Right lobe of liver (tissue), 6 donors: ENCODE measurements at regions not wholly inside any gene's neighbourhood (a gene's known extent, or its start where the extent isn't known, plus 50 kb on each side); places are given as distances from the start of the nearest gene placed in this dataset.

Source experiments
- ATAC-seq, 4 donors: fragments of 200-7000 bp; cut with Tn5 transposase; one replicate each; pipeline ENCODE4 v1.9.1; 2020; ENCODE audit warnings: mild to moderate bottlenecking in 4 of 4, moderate library complexity in 4 of 4
- DNase-seq, 3 donors: peaks; one replicate each; pipeline ENCODE4 v3.0.0-alpha.2; 2020
- H3K27ac ChIP-seq, 3 donors: fragments of 200-600 bp; one replicate each; pipeline ENCODE4 v1.8.0; 2022
- H3K27me3 ChIP-seq, 2 donors: fragments of 200-600 bp; one replicate each; pipeline ENCODE4 v1.8.0; 2022
- H3K36me3 ChIP-seq, 4 donors: fragments of 200-600 bp; sonication (generic) in 1 of 4; one replicate each; pipeline versions ENCODE4 v1.5.1 to v1.8.0; 2017 to 2022; ENCODE audit warnings: control low read depth in 1 of 4
- H3K4me1 ChIP-seq, 4 donors: fragments of 200-600 bp; sonication (generic) in 1 of 4; one replicate each; pipeline versions ENCODE4 v1.5.1 to v1.8.0; 2017 to 2022; ENCODE audit warnings: control low read depth in 1 of 4
- H3K4me3 ChIP-seq, 3 donors: fragments of 200-600 bp; one replicate each; pipeline ENCODE4 v1.8.0; 2022
- H3K9me3 ChIP-seq, 4 donors: fragments of 200-600 bp; sonication (generic) in 1 of 4; one replicate each; pipeline versions ENCODE4 v1.5.1 to v1.8.0; 2017 to 2022; ENCODE audit warnings: control low read depth in 1 of 4
- CTCF ChIP-seq, 4 donors: fragments of 200-600 bp in 3 of 4; fragments of 450-650 bp in 1 of 4; IDR thresholded peaks; one replicate each; pipeline versions ENCODE4 v1.5.1 to v1.8.0; 2016 to 2022; ENCODE audit warnings: antibody characterized with exemption in 4 of 4, mild to moderate bottlenecking in 2 of 4
- POLR2A ChIP-seq: fragments of 450-650 bp; IDR thresholded peaks from one replicate; pipeline ENCODE4 v1.6.1; 2017; ENCODE audit warnings: antibody characterized with exemption, mild to moderate bottlenecking
- WGBS: methylation state at CpG from one replicate; pipeline ENCODE4 v1.1.6; 2018; ENCODE audit warnings: low coverage, low lambda C conversion rate; ENCODE audit not compliant: insufficient coverage; ENCODE audit errors: missing lambda C conversion rate; 5-methylcytosine and 5-hydroxymethylcytosine counted together
- intact Hi-C, 2 donors: fragments of 100-400 bp; cut with DNase I; formaldehyde crosslinking; loops; one replicate each; pipeline versions ENCODE4 v1.11.2 to v1.14.1; 2022
- donor health status: DM: no; HTN: yes; CAD: no.
- donor health status: DM: no; HTN: no; CAD: no.
- donor health status: DM: no; HTN: no; CAD: no.
- donor health status: DM: no; HTN: yes; CAD: no.
- donor health status: DM: no; HTN: yes; CAD: no.

- Histone ChIP-seq H3K36me3 (no peaks in the 10 kb centered on the region), H3K4me3 (no peak overlapping the region), H3K9me3 (no peaks in the 10 kb centered on the region), H3K27me3 (no peaks in the 10 kb centered on the region), H3K27ac (no peak overlapping the region), H3K4me1 (peaks cover 0 to 11% (median 7%) of the 10 kb centered on the region in 4 donors)
- TF ChIP-seq POLR2A: no peak
- no peak for TF ChIP-seq CTCF (IDR thresholded peaks at IDR 0.05)
- 90% methylated on average over 2 of the region's 2 CpGs for WGBS
- ATAC-seq (no peak), DNase-seq (no peak)
- intact Hi-C loops: no loop called here
Observed at GRCh38 chr6:6851949-6852261, 255.9 kb upstream of the RREB1 start.

DNA sequence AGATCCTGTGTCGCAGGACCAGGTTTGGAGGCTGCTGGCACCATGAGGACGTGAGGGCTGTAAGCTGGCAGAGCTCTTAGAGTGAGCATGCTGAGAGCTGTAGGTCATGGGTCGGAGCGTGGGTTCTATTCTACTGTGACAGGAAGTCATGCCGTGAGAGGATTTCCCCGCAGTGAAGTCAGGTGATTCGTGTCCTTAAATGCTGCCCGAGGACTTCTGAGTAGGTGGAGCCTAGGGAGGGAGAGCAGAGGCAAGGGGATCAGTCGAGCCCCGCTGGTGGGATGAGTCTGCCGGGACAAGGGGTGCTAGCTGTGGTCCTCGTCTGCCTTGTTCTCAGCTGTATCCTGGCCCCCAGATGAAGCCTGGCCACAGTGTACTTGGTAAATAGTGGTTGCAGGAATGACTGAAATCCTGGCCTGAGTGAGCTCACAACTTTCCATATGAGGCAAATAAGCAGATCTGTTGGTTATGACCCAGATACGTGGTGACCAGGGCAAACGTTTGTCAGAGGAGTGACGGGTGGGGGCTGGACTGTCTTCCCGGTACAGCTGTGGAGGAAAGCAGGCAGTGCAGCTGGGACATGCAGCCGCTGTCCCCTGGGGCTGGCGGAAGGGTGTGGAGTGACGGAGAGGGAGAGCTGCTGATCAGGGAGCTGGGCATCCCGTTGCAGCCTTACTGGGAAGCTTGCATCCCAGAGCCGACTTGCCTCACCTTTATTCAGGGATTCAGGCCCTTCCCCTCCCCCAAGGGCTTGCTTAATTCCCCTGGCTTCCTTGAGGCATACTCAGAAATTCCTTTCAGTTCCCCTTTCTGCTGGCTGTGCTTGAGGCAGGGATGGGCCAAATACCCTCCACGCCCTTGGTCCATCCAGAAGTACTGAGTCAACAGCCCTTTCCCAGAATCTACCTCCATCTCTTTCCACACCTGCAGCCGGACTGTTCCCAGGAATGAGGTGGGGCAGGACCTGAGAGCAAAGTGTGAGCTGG, 250.9 kb upstream of the RREB1 start:
- no peaks in the 10 kb centered on the region for H3K9me3 ChIP-seq
- H3K4me1 ChIP-seq: peaks cover 0 to 20% (median 12%) of the 10 kb centered on the region in 4 donors
- WGBS: 10% methylated on average over 16 of the region's 23 CpGs
- intact Hi-C loops: no loop called here
- no peaks in the 10 kb centered on the region for H3K27me3 ChIP-seq
- peak overlapping the region; percentile 63 to 84 (median 82) for H3K27ac ChIP-seq
- DNase-seq (peak; percentile 59 to 79 (median 73)), ATAC-seq (peak; percentile 74 to 84 (median 77))
- H3K4me3 ChIP-seq: peak overlapping the region in 2 of 3 donors; percentile 22 to 26
- TF ChIP-seq POLR2A (peak; percentile 82), CTCF (IDR thresholded peaks at IDR 0.05) (no peak)
- H3K36me3 ChIP-seq: no peaks in the 10 kb centered on the region

DNA sequence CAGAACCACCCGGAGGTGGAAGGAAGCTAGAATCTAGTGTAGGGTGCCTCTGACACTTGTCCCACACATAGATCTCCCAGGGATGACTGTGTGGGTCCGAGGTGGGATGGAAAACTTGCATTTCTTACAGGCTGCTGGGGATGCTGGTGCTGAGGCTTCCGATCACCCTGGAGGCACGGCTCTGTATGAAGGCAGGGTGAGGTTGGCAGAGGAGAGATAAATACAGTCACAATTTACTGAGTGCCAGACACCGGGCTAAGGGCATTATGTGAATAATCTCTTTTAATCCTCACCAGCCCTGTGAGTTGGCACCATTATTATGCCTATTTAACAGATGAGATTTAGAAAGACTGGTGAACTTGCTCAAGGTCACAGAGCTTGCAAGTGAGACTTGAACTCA, 250.2 kb upstream of the RREB1 start:
- 75% methylated on average over 2 of the region's 5 CpGs for WGBS
- Histone ChIP-seq H3K27me3 (no peaks in the 10 kb centered on the region), H3K27ac (peak overlapping the region; percentile 63 to 84 (median 82)), H3K9me3 (no peaks in the 10 kb centered on the region), H3K4me1 (peaks cover 0 to 20% (median 12%) of the 10 kb centered on the region in 4 donors), H3K4me3 (no peak overlapping the region), H3K36me3 (no peaks in the 10 kb centered on the region)
- ATAC-seq (no peak), DNase-seq (no peak)
- intact Hi-C loops: no loop called here
- TF ChIP-seq POLR2A (no peak), CTCF (IDR thresholded peaks at IDR 0.05) (no peak)

GRCh38 chr6:6858533-6858982, 249.2 kb upstream of the RREB1 start:
- H3K27me3 ChIP-seq: no peaks in the 10 kb centered on the region
- WGBS: 69% methylated on average over 10 of the region's 12 CpGs
- H3K4me3 ChIP-seq: no peak overlapping the region
- DNase-seq: no peak
- intact Hi-C loops: no loop called here
- peak in 1 of 4 donors; percentile 3 for ATAC-seq
- no peak for TF ChIP-seq CTCF (IDR thresholded peaks at IDR 0.05)
- no peak overlapping the region for H3K27ac ChIP-seq
- no peaks in the 10 kb centered on the region for H3K36me3 ChIP-seq
- peaks cover 0 to 20% (median 12%) of the 10 kb centered on the region in 4 donors for H3K4me1 ChIP-seq
- no peaks in the 10 kb centered on the region for H3K9me3 ChIP-seq
